Gastrocnemius medialis (tissue), 4 donors: ENCODE measurements at regions not wholly inside any gene's neighbourhood (a gene's known extent, or its start where the extent isn't known, plus 50 kb on each side); places are given as distances from the start of the nearest gene placed in this dataset.

Experiments
- POLR2A ChIP-seq, 2 donors: fragments of 450-650 bp; IDR thresholded peaks; one replicate each; pipeline ENCODE4 v1.6.1; 2017; ENCODE audit warnings: antibody characterized with exemption in 2 of 2, mild to moderate bottlenecking in 2 of 2, moderate library complexity in 2 of 2
- TF ChIP-seq, protein P1 (sequence below), 5 experiments: fragments of 450-650 bp in 3 of 5; fragments of 200-600 bp in 2 of 5; sonication (generic) in 2 of 5; IDR thresholded peaks in 4 of 5; conservative IDR thresholded peaks in 1 of 5; 1 replicate in 4 of 5; 2 replicates in 1 of 5; pipeline ENCODE4 v1.5.1; 2016 to 2019; ENCODE audit warnings: antibody characterized with exemption in 5 of 5, mild to moderate bottlenecking in 3 of 5, moderate library complexity in 3 of 5

DNA sequence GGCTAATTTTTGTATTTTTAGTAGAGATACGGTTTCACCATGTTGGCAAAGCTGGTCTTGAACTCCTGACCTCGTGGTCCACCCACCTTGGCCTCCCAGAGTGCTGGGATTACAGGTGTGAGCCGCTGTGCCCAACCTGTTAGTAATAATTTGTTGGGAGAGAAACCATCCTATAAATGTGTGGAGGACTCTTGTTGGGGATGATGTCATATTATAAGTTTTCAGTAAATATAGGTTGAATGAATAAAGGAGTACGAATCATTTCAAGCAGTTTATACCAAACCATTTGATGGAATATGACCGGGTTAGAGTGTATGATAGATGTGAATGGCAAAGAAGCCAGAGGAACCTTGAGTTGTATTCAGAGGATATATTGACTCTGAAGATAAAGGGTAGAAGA lies 240.8 kb downstream of the SAMD5 start:
- TF ChIP-seq, protein P1, sequence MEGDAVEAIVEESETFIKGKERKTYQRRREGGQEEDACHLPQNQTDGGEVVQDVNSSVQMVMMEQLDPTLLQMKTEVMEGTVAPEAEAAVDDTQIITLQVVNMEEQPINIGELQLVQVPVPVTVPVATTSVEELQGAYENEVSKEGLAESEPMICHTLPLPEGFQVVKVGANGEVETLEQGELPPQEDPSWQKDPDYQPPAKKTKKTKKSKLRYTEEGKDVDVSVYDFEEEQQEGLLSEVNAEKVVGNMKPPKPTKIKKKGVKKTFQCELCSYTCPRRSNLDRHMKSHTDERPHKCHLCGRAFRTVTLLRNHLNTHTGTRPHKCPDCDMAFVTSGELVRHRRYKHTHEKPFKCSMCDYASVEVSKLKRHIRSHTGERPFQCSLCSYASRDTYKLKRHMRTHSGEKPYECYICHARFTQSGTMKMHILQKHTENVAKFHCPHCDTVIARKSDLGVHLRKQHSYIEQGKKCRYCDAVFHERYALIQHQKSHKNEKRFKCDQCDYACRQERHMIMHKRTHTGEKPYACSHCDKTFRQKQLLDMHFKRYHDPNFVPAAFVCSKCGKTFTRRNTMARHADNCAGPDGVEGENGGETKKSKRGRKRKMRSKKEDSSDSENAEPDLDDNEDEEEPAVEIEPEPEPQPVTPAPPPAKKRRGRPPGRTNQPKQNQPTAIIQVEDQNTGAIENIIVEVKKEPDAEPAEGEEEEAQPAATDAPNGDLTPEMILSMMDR (IDR thresholded peaks at IDR 0.05 in 4 of 5, conservative IDR thresholded peaks at IDR 0.05 in 1 of 5), result no peak
- TF ChIP-seq POLR2A (IDR thresholded peaks at IDR 0.05), result no peak
